ENCODE measurements at regions not wholly inside any gene's neighbourhood (a gene's known extent, or its start where the extent isn't known, plus 50 kb on each side); places are given as distances from the start of the nearest gene placed in this dataset.

GRCh38 chr1:36693603-36694002 lies 210.9 kb upstream of the CSF3R start:
- no peak overlapping the region for H4K91ac ChIP-seq (ENCODE audit: insufficient read depth, low read depth, low read length)
- no peak overlapping the region for H2AFZ ChIP-seq (replicated peaks; ENCODE audit: low read length, poor library complexity)
- no peak overlapping the region for H2AK5ac ChIP-seq (ENCODE audit: low read depth, low read length)
- H3K79me1 ChIP-seq (ENCODE audit: low read depth in 1 of 2, low read length in 2 of 2): no peaks in the 10 kb centered on the region
- no peak for DNase-seq
- H2BK15ac ChIP-seq (ENCODE audit: low read depth, low read length): no peak overlapping the region
- no peak overlapping the region for H3K18ac ChIP-seq (ENCODE audit: low read depth, low read length)
- no peak overlapping the region for H2BK120ac ChIP-seq (ENCODE audit: low read depth, low read length)
- no peak overlapping the region for H3K23ac ChIP-seq (ENCODE audit: low read depth, low read length)
- no peak overlapping the region for H3K56ac ChIP-seq (ENCODE audit: extremely low read depth, insufficient read depth, low read length)
- 47% methylated on average over 4 of the region's 11 CpGs; no CpG with 5 or more reads in 1 of the 2 experiments for WGBS, 2 experiments (ENCODE audit: extremely low coverage in 2 of 2, insufficient read length in 1 of 2)
- H4K20me1 ChIP-seq (ENCODE audit: insufficient read depth, low read length): no peaks in the 10 kb centered on the region
- H2BK5ac ChIP-seq (ENCODE audit: low read depth, low read length, poor library complexity, severe bottlenecking): no peak overlapping the region
- no TSS peak for BruUV-seq (replicated peaks)
- no peak overlapping the region for H3K14ac ChIP-seq (replicated peaks; ENCODE audit: low read depth, low read length)
- H3K27me3 ChIP-seq (ENCODE audit: control insufficient read depth, insufficient read depth, low read length): no peaks in the 10 kb centered on the region
- no peak overlapping the region for H3K4me2 ChIP-seq (ENCODE audit: low read depth, low read length)
- no peak overlapping the region for H2AK9ac ChIP-seq (replicated peaks; ENCODE audit: low read depth, low read length, poor library complexity)
- no peak for ATAC-seq (ENCODE audit: low read depth)
- no peak overlapping the region for H3K4ac ChIP-seq (ENCODE audit: low read depth, low read length)
- H2BK20ac ChIP-seq (ENCODE audit: low read depth, low read length): no peak overlapping the region
- H3K9me1 ChIP-seq (ENCODE audit: insufficient read depth, low read length): no peaks in the 10 kb centered on the region
- no peak overlapping the region for H3K27ac ChIP-seq (ENCODE audit: insufficient read depth, low read length)
- H3K4me1 ChIP-seq (ENCODE audit: control insufficient read depth, insufficient read depth, low read length): no peaks in the 10 kb centered on the region
- no peak overlapping the region for H3K4me3 ChIP-seq (ENCODE audit: insufficient read depth, low read depth, low read length)
- H3K9ac ChIP-seq (ENCODE audit: low read depth, low read length): no peak overlapping the region
- in situ Hi-C loops (cut with MboI; ENCODE audit: low sequenced_read_pairs) (no loop called here), intact Hi-C loops (cut with micrococcal nuclease) (no loop called here), dilution Hi-C loops (cut with HindIII; ENCODE audit: low sequenced_read_pairs, unreplicated experiment) (no loop called here)
- H3K36me3 ChIP-seq (ENCODE audit: control insufficient read depth, insufficient read depth, low read length): no peaks in the 10 kb centered on the region
- TF ChIP-seq MXI1 (IDR thresholded peaks at IDR 0.05; ENCODE audit: borderline replicate concordance, low read depth, low read length) (no peak), CEBPB (IDR thresholded peaks at IDR 0.05; ENCODE audit: low read depth, low read length) (no peak), CHD1 (IDR thresholded peaks at IDR 0.05; ENCODE audit: low read depth, low read length) (no peak), BHLHE40 (IDR thresholded peaks at IDR 0.05; ENCODE audit: low read depth, low read length) (no peak), RCOR1 (IDR thresholded peaks at IDR 0.05; ENCODE audit: insufficient replicate concordance, low read length) (no peak), RFX5 (IDR thresholded peaks at IDR 0.05; ENCODE audit: low read depth, low read length) (no peak), POLR2A (IDR thresholded peaks at IDR 0.05; ENCODE audit: low read depth, low read length) (no peak), NFE2L2 (IDR thresholded peaks at IDR 0.05; ENCODE audit: low read depth, low read length) (no peak), MAFK (IDR thresholded peaks at IDR 0.05; ENCODE audit: low read depth, low read length) (no peak), RAD21 (IDR thresholded peaks at IDR 0.05; ENCODE audit: low read length) (no peak), MAZ (IDR thresholded peaks at IDR 0.05; ENCODE audit: borderline replicate concordance, low read depth, low read length) (no peak), FOS (IDR thresholded peaks at IDR 0.05; ENCODE audit: low read depth, low read length) (no peak), SMC3 (IDR thresholded peaks at IDR 0.05; ENCODE audit: low read depth, low read length) (no peak)
- TF ChIP-seq, protein P1, sequence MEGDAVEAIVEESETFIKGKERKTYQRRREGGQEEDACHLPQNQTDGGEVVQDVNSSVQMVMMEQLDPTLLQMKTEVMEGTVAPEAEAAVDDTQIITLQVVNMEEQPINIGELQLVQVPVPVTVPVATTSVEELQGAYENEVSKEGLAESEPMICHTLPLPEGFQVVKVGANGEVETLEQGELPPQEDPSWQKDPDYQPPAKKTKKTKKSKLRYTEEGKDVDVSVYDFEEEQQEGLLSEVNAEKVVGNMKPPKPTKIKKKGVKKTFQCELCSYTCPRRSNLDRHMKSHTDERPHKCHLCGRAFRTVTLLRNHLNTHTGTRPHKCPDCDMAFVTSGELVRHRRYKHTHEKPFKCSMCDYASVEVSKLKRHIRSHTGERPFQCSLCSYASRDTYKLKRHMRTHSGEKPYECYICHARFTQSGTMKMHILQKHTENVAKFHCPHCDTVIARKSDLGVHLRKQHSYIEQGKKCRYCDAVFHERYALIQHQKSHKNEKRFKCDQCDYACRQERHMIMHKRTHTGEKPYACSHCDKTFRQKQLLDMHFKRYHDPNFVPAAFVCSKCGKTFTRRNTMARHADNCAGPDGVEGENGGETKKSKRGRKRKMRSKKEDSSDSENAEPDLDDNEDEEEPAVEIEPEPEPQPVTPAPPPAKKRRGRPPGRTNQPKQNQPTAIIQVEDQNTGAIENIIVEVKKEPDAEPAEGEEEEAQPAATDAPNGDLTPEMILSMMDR (conservative IDR thresholded peaks at IDR 0.05; ENCODE audit: low read depth, low read length): no peak
- TF ChIP-seq, protein P2, sequence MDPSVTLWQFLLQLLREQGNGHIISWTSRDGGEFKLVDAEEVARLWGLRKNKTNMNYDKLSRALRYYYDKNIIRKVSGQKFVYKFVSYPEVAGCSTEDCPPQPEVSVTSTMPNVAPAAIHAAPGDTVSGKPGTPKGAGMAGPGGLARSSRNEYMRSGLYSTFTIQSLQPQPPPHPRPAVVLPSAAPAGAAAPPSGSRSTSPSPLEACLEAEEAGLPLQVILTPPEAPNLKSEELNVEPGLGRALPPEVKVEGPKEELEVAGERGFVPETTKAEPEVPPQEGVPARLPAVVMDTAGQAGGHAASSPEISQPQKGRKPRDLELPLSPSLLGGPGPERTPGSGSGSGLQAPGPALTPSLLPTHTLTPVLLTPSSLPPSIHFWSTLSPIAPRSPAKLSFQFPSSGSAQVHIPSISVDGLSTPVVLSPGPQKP (IDR thresholded peaks at IDR 0.05; ENCODE audit: borderline replicate concordance, low read depth, low read length): no peak
- TF ChIP-seq, protein P3, sequence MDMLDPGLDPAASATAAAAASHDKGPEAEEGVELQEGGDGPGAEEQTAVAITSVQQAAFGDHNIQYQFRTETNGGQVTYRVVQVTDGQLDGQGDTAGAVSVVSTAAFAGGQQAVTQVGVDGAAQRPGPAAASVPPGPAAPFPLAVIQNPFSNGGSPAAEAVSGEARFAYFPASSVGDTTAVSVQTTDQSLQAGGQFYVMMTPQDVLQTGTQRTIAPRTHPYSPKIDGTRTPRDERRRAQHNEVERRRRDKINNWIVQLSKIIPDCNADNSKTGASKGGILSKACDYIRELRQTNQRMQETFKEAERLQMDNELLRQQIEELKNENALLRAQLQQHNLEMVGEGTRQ (IDR thresholded peaks at IDR 0.05; ENCODE audit: low read depth, low read length): no peak
- no peak overlapping the region for H4K8ac ChIP-seq (ENCODE audit: low read depth in 2 of 2, low read length in 2 of 2)
- no peaks in the 10 kb centered on the region for H3K9me3 ChIP-seq (ENCODE audit: control insufficient read depth, insufficient read depth, low read length)
- H4K5ac ChIP-seq (ENCODE audit: low read depth, low read length): no peak overlapping the region
- ChIA-PET CTCF (no interaction called here), POLR2A (ENCODE audit: unreplicated experiment) (no interaction called here)

Data from IMR-90 (cell line).